C4-2B (cell line): ENCODE measurements at regions not wholly inside any gene's neighbourhood (a gene's known extent, or its start where the extent isn't known, plus 50 kb on each side); places are given as distances from the start of the nearest gene placed in this dataset.

Experiments
- ZFX ChIP-seq: fragments of 450-650 bp; IDR thresholded peaks from 2 replicates; pipeline ENCODE4 v1.6.1; 2017
- TF ChIP-seq, protein P1 (sequence below): fragments of 450-650 bp; conservative IDR thresholded peaks from 2 replicates; pipeline ENCODE4 v1.5.1; 2017; ENCODE audit warnings: mild to moderate bottlenecking

DNA sequence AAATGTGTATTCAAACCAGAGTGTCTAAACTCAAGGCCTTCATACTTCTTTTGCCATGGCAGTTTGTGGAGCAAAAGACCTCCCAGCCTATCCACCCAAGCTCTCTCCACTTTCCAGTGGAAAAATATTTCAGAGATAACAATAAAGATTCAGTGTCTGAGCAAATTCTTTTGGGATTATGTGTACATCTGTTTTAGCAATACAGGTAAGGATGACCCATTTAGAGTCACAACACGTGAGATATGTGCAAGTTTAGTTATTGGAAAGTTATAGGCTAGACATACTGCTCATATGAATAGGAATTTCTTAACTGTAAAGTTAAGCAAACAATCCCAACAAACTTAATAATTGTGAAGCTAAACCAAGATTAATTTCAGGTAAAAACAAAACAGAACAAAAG lies 174.5 kb upstream of the LRIG1 start:
- TF ChIP-seq, protein P1, sequence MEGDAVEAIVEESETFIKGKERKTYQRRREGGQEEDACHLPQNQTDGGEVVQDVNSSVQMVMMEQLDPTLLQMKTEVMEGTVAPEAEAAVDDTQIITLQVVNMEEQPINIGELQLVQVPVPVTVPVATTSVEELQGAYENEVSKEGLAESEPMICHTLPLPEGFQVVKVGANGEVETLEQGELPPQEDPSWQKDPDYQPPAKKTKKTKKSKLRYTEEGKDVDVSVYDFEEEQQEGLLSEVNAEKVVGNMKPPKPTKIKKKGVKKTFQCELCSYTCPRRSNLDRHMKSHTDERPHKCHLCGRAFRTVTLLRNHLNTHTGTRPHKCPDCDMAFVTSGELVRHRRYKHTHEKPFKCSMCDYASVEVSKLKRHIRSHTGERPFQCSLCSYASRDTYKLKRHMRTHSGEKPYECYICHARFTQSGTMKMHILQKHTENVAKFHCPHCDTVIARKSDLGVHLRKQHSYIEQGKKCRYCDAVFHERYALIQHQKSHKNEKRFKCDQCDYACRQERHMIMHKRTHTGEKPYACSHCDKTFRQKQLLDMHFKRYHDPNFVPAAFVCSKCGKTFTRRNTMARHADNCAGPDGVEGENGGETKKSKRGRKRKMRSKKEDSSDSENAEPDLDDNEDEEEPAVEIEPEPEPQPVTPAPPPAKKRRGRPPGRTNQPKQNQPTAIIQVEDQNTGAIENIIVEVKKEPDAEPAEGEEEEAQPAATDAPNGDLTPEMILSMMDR = no peak
- no peak for TF ChIP-seq ZFX
